ENCODE measurements at regions not wholly inside any gene's neighbourhood (a gene's known extent, or its start where the extent isn't known, plus 50 kb on each side); places are given as distances from the start of the nearest gene placed in this dataset.

- no peak for TF ChIP-seq SIN3A (IDR thresholded peaks at IDR 0.05; ENCODE audit: borderline replicate concordance, insufficient read depth, low read length)
- no peak for TF ChIP-seq TAF1 (IDR thresholded peaks at IDR 0.05; ENCODE audit: borderline replicate concordance, insufficient read depth, low read length)
Observed at GRCh38 chr4:138674209-138674608, 341.4 kb upstream of the NOCT start.

Data from PFSK-1 (cell line).